Mesendoderm (in vitro differentiated cells): ENCODE measurements at regions not wholly inside any gene's neighbourhood (a gene's known extent, or its start where the extent isn't known, plus 50 kb on each side); places are given as distances from the start of the nearest gene placed in this dataset.

Experiments
- DNase-seq: peaks from one replicate; pipeline ENCODE4 v3.0.0; 2013
- H2AK5ac ChIP-seq: 2 replicates; pipeline ENCODE4 v1.6.1; 2013; ENCODE audit warnings: low read length, inconsistent platforms
- H2BK120ac ChIP-seq: 2 replicates; pipeline ENCODE4 v1.6.1; 2013; ENCODE audit warnings: low read depth, mild to moderate bottlenecking, low read length, moderate library complexity, mixed read lengths
- H2BK15ac ChIP-seq: replicated peaks from 2 replicates; pipeline ENCODE4 v1.6.1; 2013; ENCODE audit warnings: low read depth, mild to moderate bottlenecking, moderate library complexity
- H2BK5ac ChIP-seq: 2 replicates; pipeline ENCODE4 v1.6.1; 2013; ENCODE audit warnings: low read length, inconsistent platforms
- H3K18ac ChIP-seq: 2 replicates; pipeline ENCODE4 v1.6.1; 2013; ENCODE audit warnings: mild to moderate bottlenecking, low read length, mixed read lengths
- H3K23ac ChIP-seq: one replicate; pipeline ENCODE4 v1.6.1; 2013; ENCODE audit warnings: low read length
- H3K27ac ChIP-seq: 2 replicates; pipeline ENCODE4 v1.5.1; 2013; ENCODE audit warnings: low read depth, mild to moderate bottlenecking, inconsistent platforms, low read length, moderate library complexity
- H3K27me3 ChIP-seq: 2 replicates; pipeline ENCODE4 v1.6.1; 2013; ENCODE audit warnings: low read length, control low read depth, mild to moderate bottlenecking, inconsistent platforms; ENCODE audit not compliant: insufficient read depth, poor library complexity
- H3K36me3 ChIP-seq: 2 replicates; pipeline ENCODE4 v1.6.1; 2013; ENCODE audit warnings: low read length, inconsistent platforms; ENCODE audit not compliant: control insufficient read depth, insufficient read depth
- H3K4ac ChIP-seq: one replicate; pipeline ENCODE4 v1.6.1; 2013; ENCODE audit warnings: low read depth, mild to moderate bottlenecking, low read length, moderate library complexity
- H3K4me1 ChIP-seq: 2 replicates; pipeline ENCODE4 v1.6.1; 2013; ENCODE audit warnings: low read depth, low read length, inconsistent platforms; ENCODE audit not compliant: control insufficient read depth
- H3K4me2 ChIP-seq: 2 replicates; pipeline ENCODE4 v1.6.1; 2013; ENCODE audit warnings: low read length
- H3K4me3 ChIP-seq: 2 replicates; pipeline ENCODE4 v1.5.1; 2013; ENCODE audit warnings: mild to moderate bottlenecking, low read length
- H3K56ac ChIP-seq: one replicate; pipeline ENCODE4 v1.6.1; 2013; ENCODE audit warnings: low read length
- H3K79me1 ChIP-seq: 2 replicates; pipeline ENCODE4 v1.6.1; 2013; ENCODE audit warnings: low read length, inconsistent platforms
- H3K79me2 ChIP-seq: 2 replicates; pipeline ENCODE4 v1.6.1; 2013; ENCODE audit warnings: mild to moderate bottlenecking, low read length; ENCODE audit not compliant: control insufficient read depth, insufficient read depth
- H3K9ac ChIP-seq: 2 replicates; pipeline ENCODE4 v1.6.1; 2013; ENCODE audit warnings: low read length, inconsistent platforms
- H4K5ac ChIP-seq: one replicate; pipeline ENCODE4 v1.6.1; 2013; ENCODE audit warnings: low read length
- H4K8ac ChIP-seq: one replicate; pipeline ENCODE4 v1.6.1; 2013; ENCODE audit warnings: low read depth, mild to moderate bottlenecking, control low read depth, low read length, moderate library complexity
- WGBS: extraction: QIAGEN DNeasy Blood & Tissue Kit; methylation state at CpG from one replicate; pipeline ENCODE4 v1.1.7; 2013; ENCODE audit warnings: low lambda C conversion rate, missing lambda C conversion rate; ENCODE audit not compliant: insufficient coverage; ENCODE audit errors: extremely low coverage; 5-methylcytosine and 5-hydroxymethylcytosine counted together

DNA sequence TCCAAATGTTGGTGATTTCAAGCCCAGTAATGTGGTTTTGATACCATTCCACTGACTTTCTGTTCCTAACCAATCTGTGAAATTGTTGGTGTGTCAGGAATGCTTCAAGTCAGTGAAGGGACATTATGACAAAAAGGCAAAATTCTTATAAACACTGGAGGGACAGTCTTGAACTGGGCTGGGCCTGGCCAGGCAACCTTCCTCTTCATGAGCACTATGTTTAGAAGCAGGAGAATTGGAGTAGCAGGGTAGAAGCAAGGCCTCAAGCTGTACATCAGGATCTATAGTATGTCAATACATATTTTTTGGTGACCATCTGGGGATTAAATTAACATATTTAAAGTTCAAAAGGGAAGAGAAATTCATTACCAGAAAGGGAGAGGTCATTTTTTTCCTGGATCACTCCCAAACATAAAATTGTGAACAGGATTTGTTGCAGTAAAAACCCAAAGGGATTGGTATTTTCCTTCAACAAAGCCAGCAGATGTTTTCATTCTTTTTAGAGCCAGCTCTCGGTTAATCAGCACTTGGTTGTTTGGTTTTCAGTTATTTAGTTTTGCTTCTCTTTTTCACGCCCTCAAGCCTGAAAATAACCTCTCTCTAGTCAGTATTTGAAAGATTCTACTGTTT lies 77.9 kb upstream of the PIK3R1 start:
- Histone ChIP-seq H3K4me3 (no peak overlapping the region), H3K27me3 (no peaks in the 10 kb centered on the region), H3K23ac (no peak overlapping the region), H4K8ac (no peak overlapping the region), H2AK5ac (no peak overlapping the region), H3K4me2 (no peak overlapping the region), H3K18ac (no peak overlapping the region), H3K4me1 (no peaks in the 10 kb centered on the region), H4K5ac (no peak overlapping the region), H3K4ac (no peak overlapping the region), H3K79me1 (no peaks in the 10 kb centered on the region), H3K36me3 (no peaks in the 10 kb centered on the region), H3K9ac (no peak overlapping the region), H3K27ac (no peak overlapping the region), H2BK5ac (no peak overlapping the region), H3K79me2 (no peaks in the 10 kb centered on the region), H2BK15ac (no peak overlapping the region), H3K56ac (no peak overlapping the region), H2BK120ac (no peak overlapping the region)
- no peak for DNase-seq
- no CpG with 5 or more reads among the region's 2 CpGs for WGBS

DNA sequence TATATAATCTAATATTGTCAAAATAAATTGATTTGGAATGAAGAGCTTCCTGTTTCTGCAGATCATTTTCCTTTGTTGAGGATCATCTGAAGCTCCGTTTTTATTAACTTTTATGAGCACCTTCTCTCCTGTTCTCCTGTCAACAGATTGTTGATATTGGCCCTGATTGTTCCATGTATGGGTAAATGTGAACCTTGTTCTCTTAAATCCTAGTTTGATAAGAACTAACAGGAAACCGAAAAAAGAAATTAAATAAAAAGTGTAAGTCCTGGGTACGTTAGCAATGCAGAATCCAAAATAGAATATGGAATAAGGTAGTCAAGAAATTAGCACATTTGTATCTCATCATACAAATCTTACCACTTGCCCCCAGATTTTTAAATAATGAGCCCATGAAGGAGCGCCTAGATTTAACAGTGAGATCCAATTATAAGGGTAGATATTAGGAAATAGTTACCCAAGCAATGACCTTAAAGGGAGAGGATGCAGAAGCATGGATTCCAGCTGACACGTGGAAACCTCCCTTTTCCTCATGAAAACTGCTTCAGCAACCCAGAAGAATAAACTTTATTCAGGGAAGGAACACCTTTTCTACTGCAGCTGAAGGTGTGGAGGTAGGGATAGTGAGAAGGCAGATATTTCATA lies 80.8 kb upstream of the PIK3R1 start:
- WGBS = no CpG with 5 or more reads among the region's 5 CpGs
- Histone ChIP-seq H3K4me2 (no peak overlapping the region), H3K23ac (no peak overlapping the region), H4K5ac (no peak overlapping the region), H3K4me3 (no peak overlapping the region), H3K36me3 (no peaks in the 10 kb centered on the region), H2BK120ac (no peak overlapping the region), H2AK5ac (no peak overlapping the region), H2BK15ac (no peak overlapping the region), H3K4me1 (no peaks in the 10 kb centered on the region), H3K9ac (no peak overlapping the region), H3K18ac (no peak overlapping the region), H3K27me3 (no peaks in the 10 kb centered on the region), H3K56ac (no peak overlapping the region), H4K8ac (no peak overlapping the region), H3K79me1 (no peaks in the 10 kb centered on the region), H3K4ac (no peak overlapping the region), H2BK5ac (no peak overlapping the region), H3K27ac (no peak overlapping the region), H3K79me2 (no peaks in the 10 kb centered on the region)
- no peak for DNase-seq

DNA sequence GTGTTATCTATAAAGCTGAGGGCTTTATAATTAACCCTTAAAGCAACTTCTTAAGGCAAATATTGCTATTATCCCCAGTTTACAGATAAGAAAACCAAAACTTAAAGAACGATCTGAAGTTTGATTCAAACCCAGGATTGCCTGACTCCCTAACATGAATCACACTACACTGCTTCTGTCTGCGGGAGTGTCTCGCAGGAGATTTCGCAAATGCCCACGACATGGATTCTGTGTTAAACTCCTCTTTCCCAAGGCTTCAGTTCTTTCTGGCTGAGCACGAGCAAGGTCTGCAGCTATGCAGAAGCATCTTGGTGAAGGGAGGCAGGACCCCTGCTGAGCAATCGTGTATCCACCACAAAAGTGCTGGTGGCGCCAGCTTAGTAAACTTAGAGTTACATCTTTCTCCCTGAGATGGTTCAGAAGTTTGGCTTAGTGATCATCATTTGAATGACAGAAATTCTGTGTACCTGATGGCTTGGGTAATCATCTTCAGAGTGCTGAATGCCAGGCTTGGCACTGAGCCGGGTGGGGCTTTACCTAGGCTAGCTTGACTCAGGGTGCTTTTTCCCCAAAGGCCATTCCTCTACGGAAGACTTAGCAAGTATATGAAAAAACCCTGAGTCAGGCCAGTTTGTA lies 81.4 kb upstream of the PIK3R1 start:
- Histone ChIP-seq H3K56ac (no peak overlapping the region), H2BK5ac (no peak overlapping the region), H2BK15ac (no peak overlapping the region), H4K5ac (no peak overlapping the region), H3K27me3 (no peaks in the 10 kb centered on the region), H3K27ac (no peak overlapping the region), H4K8ac (no peak overlapping the region), H3K79me2 (no peaks in the 10 kb centered on the region), H3K4me3 (no peak overlapping the region), H3K18ac (no peak overlapping the region), H2AK5ac (no peak overlapping the region), H3K9ac (no peak overlapping the region), H3K4ac (no peak overlapping the region), H3K4me1 (no peaks in the 10 kb centered on the region), H3K79me1 (no peaks in the 10 kb centered on the region), H3K23ac (no peak overlapping the region), H3K36me3 (no peaks in the 10 kb centered on the region), H2BK120ac (no peak overlapping the region), H3K4me2 (no peak overlapping the region)
- WGBS = no CpG with 5 or more reads among the region's 10 CpGs
- DNase-seq = peak; percentile 11

GRCh38 chr5:68130253-68130652 lies 85.3 kb upstream of the PIK3R1 start:
- H3K27me3 ChIP-seq = no peaks in the 10 kb centered on the region
- no peak overlapping the region for H3K4ac ChIP-seq
- H3K79me1 ChIP-seq = no peaks in the 10 kb centered on the region
- DNase-seq = no peak
- no peak overlapping the region for H3K4me2 ChIP-seq
- no peak overlapping the region for H3K27ac ChIP-seq
- no peak overlapping the region for H3K23ac ChIP-seq
- no peak overlapping the region for H3K18ac ChIP-seq
- H2BK5ac ChIP-seq = no peak overlapping the region
- WGBS = no CpG with 5 or more reads among the region's 2 CpGs
- H2BK15ac ChIP-seq = no peak overlapping the region
- no peak overlapping the region for H3K4me3 ChIP-seq
- H4K5ac ChIP-seq = no peak overlapping the region
- no peak overlapping the region for H2BK120ac ChIP-seq
- no peaks in the 10 kb centered on the region for H3K4me1 ChIP-seq
- H4K8ac ChIP-seq = no peak overlapping the region
- no peak overlapping the region for H3K9ac ChIP-seq
- no peak overlapping the region for H3K56ac ChIP-seq
- no peaks in the 10 kb centered on the region for H3K79me2 ChIP-seq
- no peaks in the 10 kb centered on the region for H3K36me3 ChIP-seq
- no peak overlapping the region for H2AK5ac ChIP-seq

DNA sequence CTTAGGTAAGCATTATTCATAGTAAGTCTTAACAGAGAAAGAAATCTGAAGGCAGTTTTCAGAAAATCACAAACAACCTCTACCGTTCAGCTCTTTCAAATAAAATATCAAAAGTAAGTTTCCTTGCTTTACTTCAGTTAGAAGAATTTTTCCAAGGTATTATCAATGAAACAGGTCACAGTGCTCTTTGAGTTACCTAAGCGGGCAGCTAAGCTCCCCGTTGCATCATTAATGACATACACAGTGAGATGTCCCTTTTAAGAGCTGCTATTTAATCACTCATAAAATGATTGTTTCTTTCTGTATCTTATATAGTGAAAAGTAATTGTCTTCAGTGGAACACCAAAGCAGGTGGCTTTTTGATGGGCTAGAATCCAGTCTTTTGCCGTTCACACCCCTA lies 86.2 kb upstream of the PIK3R1 start:
- Histone ChIP-seq H3K4ac (no peak overlapping the region), H4K8ac (no peak overlapping the region), H2BK15ac (no peak overlapping the region), H2AK5ac (no peak overlapping the region), H2BK120ac (no peak overlapping the region), H3K4me1 (no peaks in the 10 kb centered on the region), H3K4me3 (no peak overlapping the region), H3K23ac (no peak overlapping the region), H3K79me1 (no peaks in the 10 kb centered on the region), H3K4me2 (no peak overlapping the region), H3K9ac (no peak overlapping the region), H3K56ac (no peak overlapping the region), H4K5ac (no peak overlapping the region), H3K36me3 (no peaks in the 10 kb centered on the region), H3K27ac (no peak overlapping the region), H3K27me3 (no peaks in the 10 kb centered on the region), H3K79me2 (no peaks in the 10 kb centered on the region), H3K18ac (no peak overlapping the region), H2BK5ac (no peak overlapping the region)
- no CpG with 5 or more reads among the region's 4 CpGs for WGBS
- DNase-seq = no peak
